ENCODE measurements at regions not wholly inside any gene's neighbourhood (a gene's known extent, or its start where the extent isn't known, plus 50 kb on each side); places are given as distances from the start of the nearest gene placed in this dataset.

- no peak for DNase-seq
Observed at GRCh38 chr3:44098656-44099415, 142.8 kb upstream of the TOPAZ1 start.

- no peak for DNase-seq
Observed at GRCh38 chr3:44099566-44100297, 142.0 kb upstream of the TOPAZ1 start.

GRCh38 chr3:44100298-44100695, 141.4 kb upstream of the TOPAZ1 start:
- no peak for DNase-seq

GRCh38 chr3:44104043-44104442, 137.6 kb upstream of the TOPAZ1 start:
- DNase-seq, result no peak

- DNase-seq, result peak; percentile 39 to 51
Observed at GRCh38 chr3:44104668-44105321, 136.9 kb upstream of the TOPAZ1 start.

- no peak for DNase-seq
Observed at GRCh38 chr3:44105571-44105970, 136.1 kb upstream of the TOPAZ1 start.

GRCh38 chr3:44106756-44107155, 134.9 kb upstream of the TOPAZ1 start:
- DNase-seq, result no peak

GRCh38 chr3:44108481-44108880, 133.2 kb upstream of the TOPAZ1 start:
- DNase-seq, result no peak

- no peak for DNase-seq
Observed at GRCh38 chr3:44109771-44110361, 131.8 kb upstream of the TOPAZ1 start.

- no peak for DNase-seq
Observed at GRCh38 chr3:44110648-44111047, 131.0 kb upstream of the TOPAZ1 start.

GRCh38 chr3:44111482-44111881, 130.2 kb upstream of the TOPAZ1 start:
- no peak for DNase-seq

GRCh38 chr3:44114142-44114541, 127.5 kb upstream of the TOPAZ1 start:
- peak; percentile 55 to 67 for DNase-seq

- no peak for DNase-seq
Observed at GRCh38 chr3:44117239-44117638, 124.4 kb upstream of the TOPAZ1 start.

GRCh38 chr3:44117736-44118135, 124.0 kb upstream of the TOPAZ1 start:
- DNase-seq, result no peak

- no peak for DNase-seq
Observed at GRCh38 chr3:44120721-44121582, 120.7 kb upstream of the TOPAZ1 start.

- DNase-seq, result no peak
Observed at GRCh38 chr3:44125246-44125645, 116.4 kb upstream of the TOPAZ1 start.

GRCh38 chr3:44125882-44126281, 115.8 kb upstream of the TOPAZ1 start:
- DNase-seq, result no peak

- DNase-seq, result no peak
Observed at GRCh38 chr3:44128057-44128775, 113.5 kb upstream of the TOPAZ1 start.

- DNase-seq, result no peak
Observed at GRCh38 chr3:44130249-44130648, 111.4 kb upstream of the TOPAZ1 start.

GRCh38 chr3:44132061-44132460, 109.6 kb upstream of the TOPAZ1 start:
- DNase-seq, result no peak

GRCh38 chr3:44132593-44132992, 109.1 kb upstream of the TOPAZ1 start:
- DNase-seq, result no peak

- DNase-seq, result no peak
Observed at GRCh38 chr3:44136421-44136820, 105.3 kb upstream of the TOPAZ1 start.
